Osteocyte (in vitro differentiated cells): ENCODE measurements at regions not wholly inside any gene's neighbourhood (a gene's known extent, or its start where the extent isn't known, plus 50 kb on each side); places are given as distances from the start of the nearest gene placed in this dataset.

ENCODE experiments used
- DNase-seq: peaks from one replicate; pipeline ENCODE4 v3.0.0; 2021; ENCODE audit warnings: mixed read lengths; ENCODE audit not compliant: unreplicated experiment; ENCODE audit errors: extremely low spot score
- H3K27ac Mint-ChIP-seq: one replicate; pipeline ENCODE4 v1.8.0; 2021; ENCODE audit warnings: mild to moderate bottlenecking, mixed read lengths; ENCODE audit not compliant: unreplicated experiment
- H3K27me3 Mint-ChIP-seq: one replicate; pipeline ENCODE4 v1.8.0; 2021; ENCODE audit warnings: mixed read lengths; ENCODE audit not compliant: unreplicated experiment
- H3K36me3 Mint-ChIP-seq: one replicate; pipeline ENCODE4 v1.8.0; 2021; ENCODE audit warnings: mixed read lengths; ENCODE audit not compliant: unreplicated experiment
- H3K4me1 Mint-ChIP-seq: one replicate; pipeline ENCODE4 v1.8.0; 2021; ENCODE audit warnings: mixed read lengths; ENCODE audit not compliant: unreplicated experiment
- H3K4me3 Mint-ChIP-seq: one replicate; pipeline ENCODE4 v1.8.0; 2021; ENCODE audit warnings: mild to moderate bottlenecking, moderate library complexity, mixed read lengths; ENCODE audit not compliant: unreplicated experiment
- H3K9me3 Mint-ChIP-seq: one replicate; pipeline ENCODE4 v1.8.0; 2021; ENCODE audit warnings: mixed read lengths; ENCODE audit not compliant: unreplicated experiment
- CTCF ChIP-seq: fragments of 200-600 bp; sonication (generic); IDR thresholded peaks from 2 replicates; pipeline ENCODE4 v1.5.0; 2021; ENCODE audit warnings: antibody characterized with exemption, mild to moderate bottlenecking, moderate library complexity

DNA sequence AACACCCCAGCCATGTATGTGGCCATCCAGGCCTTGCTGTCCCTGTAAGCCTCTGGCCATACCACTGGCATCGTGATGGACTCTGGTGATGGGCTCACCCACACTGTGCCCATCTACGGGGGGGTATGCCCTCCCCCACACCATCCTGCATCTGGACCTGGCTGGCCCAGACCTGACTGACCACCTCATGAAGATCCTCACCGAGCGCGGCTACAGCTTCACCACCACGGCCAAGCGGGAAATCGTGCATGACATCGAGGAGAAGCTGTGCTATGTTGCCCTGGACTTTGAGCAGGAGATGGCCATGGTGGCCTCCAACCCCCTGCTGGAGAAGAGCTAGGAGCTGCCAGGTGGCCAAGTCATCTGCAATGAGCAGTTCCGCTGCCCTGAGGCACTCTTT lies 80.4 kb upstream of the ZCCHC2 start:
- Mint-ChIP-seq H3K4me3 (no peak overlapping the region), H3K36me3 (no peaks in the 10 kb centered on the region), H3K27me3 (peaks cover 7% of the 10 kb centered on the region), H3K9me3 (no peaks in the 10 kb centered on the region), H3K27ac (no peak overlapping the region), H3K4me1 (no peaks in the 10 kb centered on the region)
- TF ChIP-seq CTCF = no peak
- DNase-seq = no peak

DNA sequence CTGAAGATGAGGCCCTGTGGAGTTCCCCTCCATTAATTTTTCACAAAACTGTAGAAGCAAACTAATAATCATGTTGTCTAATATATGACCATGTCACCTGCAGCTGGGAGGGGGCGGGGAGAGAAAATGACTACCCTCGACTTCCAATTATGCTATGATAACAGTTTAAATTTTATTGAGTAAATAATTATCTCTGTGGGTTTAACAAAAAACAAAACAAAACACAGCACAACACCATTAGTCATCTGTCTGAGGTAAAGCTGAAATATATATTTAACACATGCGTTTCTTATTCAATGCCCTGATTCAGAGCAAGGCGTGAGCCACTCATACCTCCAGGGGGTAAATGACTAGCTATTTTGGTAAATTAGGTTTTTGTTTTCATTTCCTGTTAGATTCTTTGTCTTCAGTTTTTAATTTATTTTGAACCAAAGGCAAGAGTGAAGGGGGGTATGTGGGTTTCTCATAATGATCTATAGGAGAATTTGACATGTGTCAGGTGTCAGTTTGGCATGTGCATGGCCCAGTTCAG lies 77.4 kb upstream of the ZCCHC2 start:
- Mint-ChIP-seq H3K4me3 (no peak overlapping the region), H3K27me3 (peaks cover 9% of the 10 kb centered on the region), H3K9me3 (peaks cover 5% of the 10 kb centered on the region), H3K36me3 (no peaks in the 10 kb centered on the region), H3K4me1 (no peaks in the 10 kb centered on the region), H3K27ac (no peak overlapping the region)
- DNase-seq = no peak
- no peak for TF ChIP-seq CTCF

DNA sequence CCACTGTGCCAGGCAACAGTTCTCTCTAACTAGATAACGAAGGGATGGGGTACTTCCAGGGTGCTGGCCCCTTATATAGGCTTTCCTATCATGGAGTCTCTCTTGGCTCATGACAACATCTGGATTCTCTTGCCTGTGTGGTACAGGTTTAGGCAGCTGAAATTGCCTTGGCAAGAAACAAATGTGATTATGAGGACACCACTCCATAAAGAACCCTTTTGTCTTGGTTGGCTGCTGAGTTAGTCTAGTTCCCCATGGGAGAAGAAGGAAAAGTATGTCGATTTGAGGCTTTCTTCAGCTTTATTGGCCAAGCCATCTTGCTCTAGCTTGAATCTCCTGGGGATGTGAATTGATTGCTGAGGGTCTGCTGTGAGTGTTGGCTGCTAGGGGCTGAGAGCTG lies 76.3 kb upstream of the ZCCHC2 start:
- H3K36me3 Mint-ChIP-seq = no peaks in the 10 kb centered on the region
- peaks cover 10% of the 10 kb centered on the region for H3K4me1 Mint-ChIP-seq
- no peak for DNase-seq
- H3K27me3 Mint-ChIP-seq = peaks cover 9% of the 10 kb centered on the region
- H3K27ac Mint-ChIP-seq = no peak overlapping the region
- peaks cover 5% of the 10 kb centered on the region for H3K9me3 Mint-ChIP-seq
- TF ChIP-seq CTCF = no peak
- H3K4me3 Mint-ChIP-seq = no peak overlapping the region

GRCh38 chr18:62447652-62448051 lies 75.2 kb upstream of the ZCCHC2 start:
- peaks cover 5% of the 10 kb centered on the region for H3K9me3 Mint-ChIP-seq
- peaks cover 9% of the 10 kb centered on the region for H3K27me3 Mint-ChIP-seq
- H3K4me3 Mint-ChIP-seq = no peak overlapping the region
- H3K4me1 Mint-ChIP-seq = peaks cover 10% of the 10 kb centered on the region
- no peaks in the 10 kb centered on the region for H3K36me3 Mint-ChIP-seq
- no peak overlapping the region for H3K27ac Mint-ChIP-seq
- DNase-seq = peak; percentile 38
- TF ChIP-seq CTCF = no peak

- no peak for TF ChIP-seq CTCF
- no peak overlapping the region for H3K27ac Mint-ChIP-seq
- H3K36me3 Mint-ChIP-seq = no peaks in the 10 kb centered on the region
- H3K4me3 Mint-ChIP-seq = no peak overlapping the region
- peak; percentile 30 for DNase-seq
- H3K27me3 Mint-ChIP-seq = peaks cover 9% of the 10 kb centered on the region
- H3K9me3 Mint-ChIP-seq = peaks cover 5% of the 10 kb centered on the region
- peaks cover 10% of the 10 kb centered on the region for H3K4me1 Mint-ChIP-seq
Observed at GRCh38 chr18:62448426-62448825, 74.4 kb upstream of the ZCCHC2 start.
